ENCODE measurements at regions not wholly inside any gene's neighbourhood (a gene's known extent, or its start where the extent isn't known, plus 50 kb on each side); places are given as distances from the start of the nearest gene placed in this dataset.

DNA sequence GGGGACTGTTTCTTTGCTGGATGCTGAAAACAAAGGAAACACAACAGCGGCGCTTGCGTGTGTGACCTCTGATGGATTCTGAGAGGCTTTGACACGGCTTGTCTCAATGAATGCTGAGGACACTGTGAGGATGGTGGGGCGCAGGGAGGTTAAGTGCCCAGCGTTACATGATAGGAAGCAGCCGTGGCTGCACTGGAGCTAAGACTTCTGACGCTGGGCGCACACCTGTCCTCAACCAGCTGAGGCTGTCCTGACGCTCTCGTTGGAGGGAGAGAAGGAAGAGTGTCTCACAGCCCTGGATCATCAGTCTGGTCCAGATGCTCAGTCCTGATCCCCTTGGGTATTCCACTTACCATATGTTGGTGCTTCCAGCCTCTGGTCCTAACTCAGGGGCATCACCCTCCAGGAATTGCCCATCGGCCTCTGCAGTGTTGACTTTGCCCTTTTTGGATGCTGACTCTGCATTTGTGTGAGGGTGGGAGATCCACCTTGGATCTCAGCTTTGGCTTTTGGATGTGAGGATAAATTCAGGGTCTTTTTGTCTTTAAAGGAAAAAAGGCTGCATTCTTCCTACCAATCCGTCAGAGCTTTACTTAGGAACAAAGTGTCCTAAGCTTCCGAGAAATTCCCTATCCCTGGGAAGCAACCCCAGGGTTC lies 125.2 kb downstream of the ZNF664 start:
- TF ChIP-seq, protein P1, sequence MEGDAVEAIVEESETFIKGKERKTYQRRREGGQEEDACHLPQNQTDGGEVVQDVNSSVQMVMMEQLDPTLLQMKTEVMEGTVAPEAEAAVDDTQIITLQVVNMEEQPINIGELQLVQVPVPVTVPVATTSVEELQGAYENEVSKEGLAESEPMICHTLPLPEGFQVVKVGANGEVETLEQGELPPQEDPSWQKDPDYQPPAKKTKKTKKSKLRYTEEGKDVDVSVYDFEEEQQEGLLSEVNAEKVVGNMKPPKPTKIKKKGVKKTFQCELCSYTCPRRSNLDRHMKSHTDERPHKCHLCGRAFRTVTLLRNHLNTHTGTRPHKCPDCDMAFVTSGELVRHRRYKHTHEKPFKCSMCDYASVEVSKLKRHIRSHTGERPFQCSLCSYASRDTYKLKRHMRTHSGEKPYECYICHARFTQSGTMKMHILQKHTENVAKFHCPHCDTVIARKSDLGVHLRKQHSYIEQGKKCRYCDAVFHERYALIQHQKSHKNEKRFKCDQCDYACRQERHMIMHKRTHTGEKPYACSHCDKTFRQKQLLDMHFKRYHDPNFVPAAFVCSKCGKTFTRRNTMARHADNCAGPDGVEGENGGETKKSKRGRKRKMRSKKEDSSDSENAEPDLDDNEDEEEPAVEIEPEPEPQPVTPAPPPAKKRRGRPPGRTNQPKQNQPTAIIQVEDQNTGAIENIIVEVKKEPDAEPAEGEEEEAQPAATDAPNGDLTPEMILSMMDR (IDR thresholded peaks at IDR 0.05) = no peak
- TF ChIP-seq EZH2 (IDR thresholded peaks at IDR 0.05; ENCODE audit: borderline replicate concordance, insufficient read depth, low read depth, low read length, poor library complexity, severe bottlenecking) = no peak

All from B cell (primary cell).